Karpas-422 (cell line): ENCODE measurements at regions not wholly inside any gene's neighbourhood (a gene's known extent, or its start where the extent isn't known, plus 50 kb on each side); places are given as distances from the start of the nearest gene placed in this dataset.
"Not testable (repeated sequence)": the region's sequence is repeated elsewhere in the genome, so short reads cannot be mapped to it uniquely, and the experiment has no call there.

Source experiments
- DNase-seq: peaks from one replicate; pipeline ENCODE4 v3.0.0-alpha.2; 2015
- H2AFZ ChIP-seq: fragments of 200-600 bp; sonication (generic); 2 replicates; pipeline ENCODE4 v1.6.1; 2014; ENCODE audit warnings: antibody characterized with exemption, low read length, mixed read lengths
- H3K27ac ChIP-seq: fragments of 200-600 bp; sonication (generic); 2 replicates; pipeline ENCODE4 v1.5.1; 2014; ENCODE audit warnings: mild to moderate bottlenecking, low read length, moderate library complexity
- H3K27me3 ChIP-seq: fragments of 200-600 bp; sonication (generic); 2 replicates; pipeline ENCODE4 v1.6.1; 2014; ENCODE audit warnings: low read length, mixed read lengths
- H3K36me3 ChIP-seq: fragments of 200-600 bp; sonication (generic); 2 replicates; pipeline ENCODE4 v1.6.1; 2014; ENCODE audit warnings: low read length, mixed read lengths; ENCODE audit not compliant: insufficient read depth
- H3K4me1 ChIP-seq: fragments of 200-600 bp; sonication (generic); 2 replicates; pipeline ENCODE4 v1.6.1; 2014; ENCODE audit warnings: mild to moderate bottlenecking, low read length, mixed read lengths
- H3K4me2 ChIP-seq: fragments of 200-600 bp; sonication (generic); 2 replicates; pipeline ENCODE4 v1.6.1; 2014; ENCODE audit warnings: low read length, low read depth, mild to moderate bottlenecking; ENCODE audit not compliant: poor library complexity, severe bottlenecking
- H3K4me3 ChIP-seq: fragments of 200-600 bp; sonication (generic); 2 replicates; pipeline ENCODE4 v1.5.1; 2014; ENCODE audit warnings: mild to moderate bottlenecking, antibody characterized with exemption, low read length, mixed read lengths
- H3K79me2 ChIP-seq: fragments of 200-600 bp; sonication (generic); 2 replicates; pipeline ENCODE4 v1.6.1; 2014; ENCODE audit warnings: mild to moderate bottlenecking, low read length, mixed read lengths
- H3K9ac ChIP-seq: fragments of 200-600 bp; sonication (generic); 2 replicates; pipeline ENCODE4 v1.6.0; 2014; ENCODE audit warnings: low read length
- H3K9me2 ChIP-seq: fragments of 200-600 bp; sonication (generic), shearing (Covaris generic); replicated peaks from 2 replicates; pipeline ENCODE4 v1.6.0; 2014; ENCODE audit warnings: mild to moderate bottlenecking, low read length, moderate library complexity; ENCODE audit not compliant: insufficient read depth
- H3K9me3 ChIP-seq: fragments of 300-700, 200-600 bp; sonication (generic); 2 replicates; pipeline ENCODE4 v1.6.1; 2014; ENCODE audit warnings: low read length, mixed read lengths
- H4K20me1 ChIP-seq: fragments of 200-600 bp; sonication (generic); 2 replicates; pipeline ENCODE4 v1.6.1; 2014; ENCODE audit warnings: mild to moderate bottlenecking, antibody characterized with exemption, low read length, low read depth; ENCODE audit not compliant: insufficient read depth

DNA sequence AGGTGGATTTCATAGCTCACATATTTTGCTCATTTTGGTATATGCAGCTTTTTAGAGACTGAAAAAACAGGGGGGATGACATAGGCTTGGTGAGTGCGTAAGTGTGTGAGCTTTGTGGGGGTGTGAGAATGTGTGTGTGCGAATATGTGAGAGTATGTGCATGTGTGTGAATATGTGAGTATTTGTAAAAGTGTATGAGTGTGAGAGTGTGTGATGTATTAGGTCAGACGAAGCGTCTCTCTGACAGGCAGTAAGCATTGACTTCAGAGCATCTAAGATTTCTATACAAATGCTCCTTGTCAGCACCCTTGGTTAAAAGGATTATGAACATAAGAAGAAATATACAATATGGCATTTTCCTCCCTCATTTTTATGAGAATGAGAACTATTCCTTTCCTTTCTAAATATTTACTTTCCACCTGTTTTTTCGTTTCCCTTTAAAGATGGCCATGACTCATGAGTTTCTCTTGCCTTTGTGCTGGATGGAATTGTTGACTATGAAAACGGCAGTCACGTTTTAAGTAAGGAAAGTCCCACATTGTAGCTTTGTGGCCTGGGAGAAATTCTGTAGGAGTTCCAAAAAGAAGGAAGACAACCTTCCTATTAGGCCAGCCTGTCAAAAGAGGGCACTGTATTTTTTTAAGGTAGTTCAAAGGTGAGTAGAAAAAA is 276.4 kb downstream of the FOXL1 start:
- DNase-seq: no peak
- no peaks in the 10 kb centered on the region for H3K9me3 ChIP-seq
- H3K9ac ChIP-seq: no peak overlapping the region

DNA sequence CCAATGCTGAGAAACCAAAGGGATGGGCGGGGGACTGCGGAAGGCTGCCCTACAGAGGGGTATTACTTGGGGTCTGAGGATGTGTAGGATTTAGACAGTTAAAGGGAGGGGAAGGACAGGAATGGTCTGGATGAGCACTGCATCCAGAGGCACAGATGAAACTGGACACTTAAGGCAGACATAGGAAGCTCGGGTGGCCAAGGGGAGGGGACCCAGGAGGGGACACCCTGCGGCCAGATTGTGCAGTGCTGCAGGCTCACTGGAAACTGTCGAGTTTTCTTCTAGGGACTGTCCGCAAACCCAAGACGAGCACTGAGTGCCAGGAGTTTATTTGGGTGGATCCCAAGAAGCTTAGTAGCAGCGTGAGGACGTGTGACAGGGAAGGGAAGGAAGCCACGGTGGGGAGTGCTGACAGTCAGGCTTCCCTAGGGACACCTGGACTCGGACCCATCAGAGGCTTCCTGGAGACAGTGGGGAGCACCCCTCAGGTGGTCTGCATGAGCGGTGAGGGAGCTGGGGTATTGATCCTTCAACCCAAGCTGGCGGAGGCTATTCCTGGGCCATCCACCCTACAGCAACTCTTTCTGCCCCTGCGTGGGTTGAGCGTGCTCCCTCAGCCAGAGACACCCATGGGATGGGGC is 278.7 kb downstream of the FOXL1 start:
- Histone ChIP-seq H3K27ac (no peak overlapping the region), H3K9me2 (no peaks in the 10 kb centered on the region), H3K9ac (no peak overlapping the region), H3K4me3 (no peak overlapping the region), H3K36me3 (no peaks in the 10 kb centered on the region), H3K4me1 (no peaks in the 10 kb centered on the region), H3K27me3 (no peaks in the 10 kb centered on the region), H3K4me2 (no peak overlapping the region), H3K9me3 (no peaks in the 10 kb centered on the region), H2AFZ (no peak overlapping the region), H3K79me2 (no peaks in the 10 kb centered on the region), H4K20me1 (no peaks in the 10 kb centered on the region)
- no peak for DNase-seq

More for the DNA sequence above, 276.4 kb downstream of the FOXL1 start:
- Histone ChIP-seq H3K27me3 (no peaks in the 10 kb centered on the region), H3K4me3 (no peak overlapping the region), H2AFZ (no peak overlapping the region), H3K36me3 (no peaks in the 10 kb centered on the region), H4K20me1 (no peaks in the 10 kb centered on the region), H3K79me2 (no peaks in the 10 kb centered on the region), H3K9me2 (no peaks in the 10 kb centered on the region), H3K4me1 (no peaks in the 10 kb centered on the region), H3K27ac (no peak overlapping the region), H3K4me2 (no peak overlapping the region)

DNA sequence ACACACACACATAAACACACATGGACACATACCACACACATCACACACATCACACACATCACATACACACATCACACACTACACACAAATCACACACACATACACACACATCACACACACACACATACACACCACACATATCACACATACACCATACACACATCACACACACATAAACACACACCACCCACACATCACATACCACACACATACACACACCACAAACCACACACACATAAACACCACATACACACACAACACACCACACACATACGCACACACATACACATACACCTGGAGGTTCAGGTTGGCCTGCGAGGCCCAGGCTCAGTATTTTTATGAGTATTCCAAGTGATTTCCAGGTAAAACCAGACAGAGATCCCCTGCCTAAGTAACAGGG is 279.5 kb downstream of the FOXL1 start:
- Histone ChIP-seq H3K27ac (no peak overlapping the region), H3K9me3 (no peaks in the 10 kb centered on the region), H3K4me1 (no peaks in the 10 kb centered on the region), H3K4me2 (no peak overlapping the region), H3K79me2 (no peaks in the 10 kb centered on the region), H3K9ac (no peak overlapping the region), H4K20me1 (no peaks in the 10 kb centered on the region), H3K27me3 (no peaks in the 10 kb centered on the region), H2AFZ (no peak overlapping the region), H3K4me3 (no peak overlapping the region), H3K9me2 (no peaks in the 10 kb centered on the region), H3K36me3 (no peaks in the 10 kb centered on the region)
- no peak for DNase-seq

DNA sequence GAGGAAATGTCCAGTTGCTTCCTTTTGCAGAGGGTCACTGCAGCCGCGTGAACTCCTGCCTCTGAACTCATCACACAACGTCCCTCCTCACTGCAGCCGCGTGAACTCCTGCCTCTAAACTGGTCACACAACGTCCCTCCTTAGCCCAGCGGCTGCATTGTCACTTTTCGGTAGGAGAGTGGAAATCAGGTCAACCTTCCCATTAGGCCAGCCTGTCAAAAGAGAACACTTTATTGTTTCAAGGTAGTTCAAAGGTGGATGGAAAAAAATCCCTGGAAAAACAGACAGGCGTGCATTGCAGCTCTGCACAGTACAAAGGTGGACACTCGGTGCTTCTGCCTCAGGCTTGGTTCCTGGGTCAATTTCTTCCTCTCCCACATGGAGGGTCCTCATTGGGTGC is 280.2 kb downstream of the FOXL1 start:
- no peak for DNase-seq

DNA sequence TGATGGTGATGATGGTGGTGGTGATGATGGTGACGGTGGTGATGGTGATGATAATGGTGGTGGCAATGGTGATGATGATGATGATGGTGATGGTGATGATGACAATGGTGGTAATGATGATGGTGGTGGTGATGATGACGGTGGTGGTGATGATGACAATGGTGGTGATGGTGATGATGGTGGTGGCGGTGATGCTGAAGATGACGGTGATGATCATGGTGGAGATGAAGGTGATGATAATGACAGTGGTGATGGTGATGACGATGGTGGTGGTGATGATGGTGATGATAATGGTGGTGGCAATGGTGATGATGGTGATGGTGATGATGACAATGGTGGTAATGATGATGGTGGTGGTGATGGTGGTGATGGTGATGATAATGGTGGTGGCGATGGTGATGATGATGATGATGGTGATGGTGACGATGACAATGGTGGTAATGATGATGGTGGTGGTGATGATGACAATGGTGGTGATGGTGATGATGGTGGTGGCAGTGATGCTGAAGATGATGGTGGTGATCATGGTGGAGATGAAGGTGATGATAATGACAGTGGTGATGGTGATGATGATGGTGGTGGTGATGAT is 283.0 kb downstream of the FOXL1 start:
- H3K27me3 ChIP-seq, H3K9ac ChIP-seq, H3K79me2 ChIP-seq, H3K36me3 ChIP-seq, DNase-seq, H3K27ac ChIP-seq, H2AFZ ChIP-seq, H3K9me3 ChIP-seq, H3K4me1 ChIP-seq, H3K4me2 ChIP-seq, H4K20me1 ChIP-seq, H3K9me2 ChIP-seq, H3K4me3 ChIP-seq: not testable (repeated sequence)

More for the DNA sequence above, 280.2 kb downstream of the FOXL1 start:
- Histone ChIP-seq H3K36me3 (no peaks in the 10 kb centered on the region), H3K4me3 (no peak overlapping the region), H3K27ac (no peak overlapping the region), H3K9me2 (no peaks in the 10 kb centered on the region), H3K4me2 (no peak overlapping the region), H3K4me1 (no peaks in the 10 kb centered on the region), H3K9me3 (no peaks in the 10 kb centered on the region), H3K9ac (no peak overlapping the region), H3K27me3 (no peaks in the 10 kb centered on the region), H2AFZ (no peak overlapping the region), H3K79me2 (no peaks in the 10 kb centered on the region), H4K20me1 (no peaks in the 10 kb centered on the region)

DNA sequence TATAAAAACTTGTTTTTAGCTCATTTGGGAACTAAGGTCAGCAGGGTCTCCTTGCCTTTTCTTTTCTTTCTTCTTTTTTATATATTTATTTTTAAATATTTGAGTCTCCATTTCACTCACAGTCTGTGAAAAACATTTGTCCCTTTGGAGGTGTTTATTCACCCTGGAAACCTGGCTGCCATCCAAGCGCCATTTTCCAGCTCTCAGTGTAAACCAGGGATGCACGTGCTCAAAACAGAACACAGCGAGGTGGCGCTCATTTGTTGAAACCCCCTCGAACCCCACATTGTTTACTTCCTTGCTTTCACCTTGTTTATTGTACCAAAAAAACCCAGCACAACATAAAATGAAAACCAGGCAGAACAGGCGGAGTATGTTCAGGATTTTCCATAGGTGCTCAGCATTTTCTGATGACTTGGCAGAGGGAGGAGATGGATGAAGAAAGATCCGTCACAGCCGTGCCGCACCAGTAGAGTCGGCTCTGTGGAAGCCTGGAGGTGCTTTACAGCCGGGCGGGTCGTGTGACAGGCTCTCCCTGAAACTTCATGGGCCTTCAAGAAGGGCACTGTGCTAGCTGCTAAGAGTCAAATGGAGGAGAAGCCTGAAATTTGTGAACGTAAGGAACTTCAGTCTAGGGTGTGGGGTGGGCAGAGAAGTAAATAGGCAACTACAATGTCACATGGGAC is 284.4 kb downstream of the FOXL1 start:
- Histone ChIP-seq H3K27ac (no peak overlapping the region), H2AFZ (no peak overlapping the region), H3K4me2 (no peak overlapping the region), H4K20me1 (no peaks in the 10 kb centered on the region), H3K4me3 (no peak overlapping the region), H3K9me3 (no peaks in the 10 kb centered on the region), H3K79me2 (no peaks in the 10 kb centered on the region), H3K9ac (no peak overlapping the region), H3K9me2 (no peaks in the 10 kb centered on the region), H3K27me3 (no peaks in the 10 kb centered on the region), H3K4me1 (no peaks in the 10 kb centered on the region), H3K36me3 (no peaks in the 10 kb centered on the region)
- no peak for DNase-seq

DNA sequence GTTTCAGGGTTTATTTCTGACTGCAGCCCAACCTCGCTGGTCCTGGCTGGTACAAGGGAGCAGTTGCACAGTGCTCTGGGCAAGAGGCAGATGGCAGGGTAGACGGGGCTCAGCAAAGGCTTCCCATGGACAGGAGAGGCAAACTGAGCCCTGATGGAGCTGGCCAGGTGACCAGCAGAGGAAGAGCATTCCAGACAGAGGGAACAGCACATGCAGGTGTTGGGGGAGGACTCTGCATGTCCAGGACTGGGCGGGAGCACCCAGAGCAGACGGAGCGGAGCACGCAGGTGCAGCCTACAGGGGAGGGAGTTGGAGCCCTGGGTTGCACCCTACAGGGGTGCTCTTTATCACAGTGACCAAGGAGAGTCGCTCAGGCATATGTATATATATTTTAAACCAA is 285.3 kb downstream of the FOXL1 start:
- no peaks in the 10 kb centered on the region for H3K79me2 ChIP-seq
- H2AFZ ChIP-seq: no peak overlapping the region
- H3K4me3 ChIP-seq: no peak overlapping the region
- H3K4me1 ChIP-seq: no peaks in the 10 kb centered on the region
- DNase-seq: no peak
- H3K27me3 ChIP-seq: no peaks in the 10 kb centered on the region
- H3K27ac ChIP-seq: no peak overlapping the region
- no peak overlapping the region for H3K4me2 ChIP-seq
- no peaks in the 10 kb centered on the region for H3K9me2 ChIP-seq
- H3K9ac ChIP-seq: no peak overlapping the region
- H3K36me3 ChIP-seq: no peaks in the 10 kb centered on the region
- H3K9me3 ChIP-seq: no peaks in the 10 kb centered on the region
- no peaks in the 10 kb centered on the region for H4K20me1 ChIP-seq

DNA sequence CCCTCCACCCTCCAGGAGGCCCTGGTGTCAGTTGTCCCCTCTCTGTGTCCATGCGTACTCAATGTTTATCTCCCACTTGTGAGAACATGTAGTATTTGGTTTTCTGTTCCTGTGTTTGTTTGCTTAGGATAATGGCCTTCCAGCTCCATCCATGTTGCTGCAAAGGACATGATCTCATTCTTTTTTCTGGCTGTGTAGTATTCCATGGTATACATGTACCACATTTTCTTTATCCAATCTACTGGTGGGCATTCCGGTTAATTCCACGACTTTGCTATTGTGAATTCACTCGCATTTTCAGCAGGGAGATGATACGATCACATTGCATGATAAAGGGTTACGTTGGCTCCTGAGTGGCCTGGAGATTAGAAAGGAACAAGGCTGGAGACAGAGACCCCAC is 286.2 kb downstream of the FOXL1 start:
- no peak overlapping the region for H3K9ac ChIP-seq
- H3K9me2 ChIP-seq: no peaks in the 10 kb centered on the region
- H3K9me3 ChIP-seq: no peaks in the 10 kb centered on the region
- no peak overlapping the region for H3K27ac ChIP-seq
- no peak overlapping the region for H2AFZ ChIP-seq
- no peaks in the 10 kb centered on the region for H3K4me1 ChIP-seq
- no peaks in the 10 kb centered on the region for H3K27me3 ChIP-seq
- H3K4me2 ChIP-seq: no peak overlapping the region
- no peak for DNase-seq
- H4K20me1 ChIP-seq: no peaks in the 10 kb centered on the region
- H3K4me3 ChIP-seq: no peak overlapping the region
- H3K36me3 ChIP-seq: no peaks in the 10 kb centered on the region
- no peaks in the 10 kb centered on the region for H3K79me2 ChIP-seq
